Germinal center (tissue), 1 donor: ENCODE measurements at regions not wholly inside any gene's neighbourhood (a gene's known extent, or its start where the extent isn't known, plus 50 kb on each side); places are given as distances from the start of the nearest gene placed in this dataset.
"Not testable (repeated sequence)": the region's sequence is repeated elsewhere in the genome, so short reads cannot be mapped to it uniquely, and the experiment has no call there.

Source experiments
- DNase-seq: peaks from one replicate; pipeline ENCODE4 v3.0.0; 2012; ENCODE audit warnings: mixed read lengths, low spot score

- not testable (repeated sequence) for DNase-seq
These were observed 144.9 kb upstream of the APOOL start for GRCh38 chrX:84858771-84859170.

GRCh38 chrX:84865113-84865512 is 138.6 kb upstream of the APOOL start:
- no peak for DNase-seq

GRCh38 chrX:84870281-84870680 is 133.4 kb upstream of the APOOL start:
- DNase-seq, result not testable (repeated sequence)

- not testable (repeated sequence) for DNase-seq
These were observed 131.4 kb upstream of the APOOL start for GRCh38 chrX:84872160-84872771.

- DNase-seq, result no peak
These were observed 130.5 kb upstream of the APOOL start for GRCh38 chrX:84873176-84873575.

- DNase-seq, result no peak
These were observed 126.8 kb upstream of the APOOL start for GRCh38 chrX:84876876-84877275.

GRCh38 chrX:84893897-84894296 is 109.8 kb upstream of the APOOL start:
- DNase-seq, result no peak

- DNase-seq, result no peak
These were observed 96.2 kb upstream of the APOOL start for GRCh38 chrX:84907324-84907968.

- DNase-seq, result no peak
These were observed 94.5 kb upstream of the APOOL start for GRCh38 chrX:84909151-84909550.

- no peak for DNase-seq
These were observed 79.1 kb upstream of the APOOL start for GRCh38 chrX:84924624-84925023.

- DNase-seq, result no peak
These were observed 70.9 kb upstream of the APOOL start for GRCh38 chrX:84932814-84933213.

- no peak for DNase-seq
These were observed 69.6 kb upstream of the APOOL start for GRCh38 chrX:84933956-84934556.
